OCI-LY3 (cell line): ENCODE measurements at regions not wholly inside any gene's neighbourhood (a gene's known extent, or its start where the extent isn't known, plus 50 kb on each side); places are given as distances from the start of the nearest gene placed in this dataset.

Experiments used
- CTCF ChIP-seq: fragments of 200-600, 300-600 bp; sonication (generic); IDR thresholded peaks from 2 replicates; pipeline ENCODE4 v1.5.1; 2014; ENCODE audit warnings: antibody characterized with exemption, low read length, low read depth
- EZH2phosphoT487 ChIP-seq: fragments of 200-600 bp; shearing (Covaris generic); IDR thresholded peaks from 2 replicates; pipeline ENCODE4 v1.6.1; 2018; ENCODE audit warnings: antibody characterized with exemption, mixed run types, low read depth

GRCh38 chr5:159746707-159747106, 169.6 kb upstream of the ADRA1B start:
- no peak for TF ChIP-seq CTCF
- no peak for TF ChIP-seq EZH2phosphoT487
